Osteoblast (primary cell): ENCODE measurements at regions not wholly inside any gene's neighbourhood (a gene's known extent, or its start where the extent isn't known, plus 50 kb on each side); places are given as distances from the start of the nearest gene placed in this dataset.

Experiments
- DNase-seq: peaks from one replicate; pipeline ENCODE4 v3.0.0; 2011; ENCODE audit warnings: low spot score, mixed read lengths; ENCODE audit not compliant: insufficient read length; ENCODE audit errors: missing footprints
- H2AFZ ChIP-seq: 2 replicates; pipeline ENCODE4 v1.6.0; 2011; ENCODE audit warnings: mild to moderate bottlenecking, low read length
- H3K27ac ChIP-seq: 2 replicates; pipeline ENCODE4 v1.5.1; 2011; ENCODE audit warnings: mild to moderate bottlenecking, low read depth, low read length, moderate library complexity
- H3K27me3 ChIP-seq: 2 replicates; pipeline ENCODE4 v1.6.0; 2012; ENCODE audit warnings: mild to moderate bottlenecking, control low read depth, inconsistent platforms, low read length, moderate library complexity; ENCODE audit not compliant: insufficient read depth
- H3K36me3 ChIP-seq: 2 replicates; pipeline ENCODE4 v1.5.1; 2011; ENCODE audit warnings: mild to moderate bottlenecking, low read length, control low read depth, moderate library complexity; ENCODE audit not compliant: insufficient read depth
- H3K4me1 ChIP-seq: 2 replicates; pipeline ENCODE4 v1.5.1; 2011; ENCODE audit warnings: mild to moderate bottlenecking, low read length, control low read depth, moderate library complexity; ENCODE audit not compliant: insufficient read depth
- H3K4me2 ChIP-seq: 2 replicates; pipeline ENCODE4 v1.6.0; 2011; ENCODE audit warnings: mild to moderate bottlenecking, low read length; ENCODE audit not compliant: insufficient read depth
- H3K4me3 ChIP-seq: fragments of 200-600 bp; sonication (generic); 3 replicates; pipeline ENCODE4 v1.5.1; 2012; ENCODE audit warnings: mild to moderate bottlenecking, low read length, inconsistent platforms; ENCODE audit not compliant: insufficient read depth
- H3K79me2 ChIP-seq: 2 replicates; pipeline ENCODE4 v1.6.0; 2012; ENCODE audit warnings: mild to moderate bottlenecking, low read length, control low read depth, inconsistent platforms; ENCODE audit not compliant: insufficient read depth
- H3K9me3 ChIP-seq: 2 replicates; pipeline ENCODE4 v1.5.1; 2011; ENCODE audit warnings: low read depth, low read length, control low read depth
- H4K20me1 ChIP-seq: 2 replicates; pipeline ENCODE4 v1.6.0; 2012; ENCODE audit warnings: mild to moderate bottlenecking, low read length, control low read depth; ENCODE audit not compliant: insufficient read depth
- CTCF ChIP-seq: IDR thresholded peaks from 2 replicates; pipeline ENCODE4 v1.5.1; 2011; ENCODE audit warnings: mild to moderate bottlenecking, low read depth, low read length, moderate library complexity; ENCODE audit errors: extremely low read depth

GRCh38 chr12:113643177-113643974, 171.7 kb upstream of the LHX5 start:
- Histone ChIP-seq H3K27ac (no peak overlapping the region), H2AFZ (no peak overlapping the region), H3K4me3 (no peak overlapping the region), H3K9me3 (no peaks in the 10 kb centered on the region), H3K27me3 (peaks cover 3% of the 10 kb centered on the region), H3K36me3 (no peaks in the 10 kb centered on the region), H3K79me2 (no peaks in the 10 kb centered on the region), H3K4me1 (no peaks in the 10 kb centered on the region), H4K20me1 (no peaks in the 10 kb centered on the region), H3K4me2 (no peak overlapping the region)
- no peak for DNase-seq
- no peak for TF ChIP-seq CTCF

GRCh38 chr12:113642672-113643071, 171.0 kb upstream of the LHX5 start:
- Histone ChIP-seq H3K27me3 (peaks cover 3% of the 10 kb centered on the region), H3K36me3 (no peaks in the 10 kb centered on the region), H4K20me1 (no peaks in the 10 kb centered on the region), H2AFZ (no peak overlapping the region), H3K9me3 (no peaks in the 10 kb centered on the region), H3K4me2 (no peak overlapping the region), H3K27ac (no peak overlapping the region), H3K4me3 (no peak overlapping the region), H3K4me1 (no peaks in the 10 kb centered on the region), H3K79me2 (no peaks in the 10 kb centered on the region)
- no peak for TF ChIP-seq CTCF
- no peak for DNase-seq

- Histone ChIP-seq H4K20me1 (no peaks in the 10 kb centered on the region), H3K9me3 (no peaks in the 10 kb centered on the region), H3K4me3 (no peak overlapping the region), H3K4me1 (no peaks in the 10 kb centered on the region), H3K79me2 (no peaks in the 10 kb centered on the region), H2AFZ (no peak overlapping the region), H3K4me2 (no peak overlapping the region), H3K27me3 (peaks cover 3% of the 10 kb centered on the region), H3K36me3 (no peaks in the 10 kb centered on the region), H3K27ac (no peak overlapping the region)
- no peak for DNase-seq
- TF ChIP-seq CTCF = no peak
These were observed 170.5 kb upstream of the LHX5 start for GRCh38 chr12:113642216-113642615.

GRCh38 chr12:113641426-113642030, 169.9 kb upstream of the LHX5 start:
- Histone ChIP-seq H3K4me3 (no peak overlapping the region), H3K36me3 (no peaks in the 10 kb centered on the region), H2AFZ (no peak overlapping the region), H3K27ac (no peak overlapping the region), H3K9me3 (no peaks in the 10 kb centered on the region), H4K20me1 (no peaks in the 10 kb centered on the region), H3K27me3 (peaks cover 3% of the 10 kb centered on the region), H3K79me2 (no peaks in the 10 kb centered on the region), H3K4me1 (no peaks in the 10 kb centered on the region), H3K4me2 (no peak overlapping the region)
- DNase-seq = no peak
- TF ChIP-seq CTCF = no peak
